Fibroblast of pulmonary artery (primary cell): ENCODE measurements at regions not wholly inside any gene's neighbourhood (a gene's known extent, or its start where the extent isn't known, plus 50 kb on each side); places are given as distances from the start of the nearest gene placed in this dataset.

ENCODE experiments used
- DNase-seq: peaks from one replicate; pipeline ENCODE4 v3.0.0-alpha.2; 2010; ENCODE audit warnings: low read depth
- H3K4me3 ChIP-seq: replicated peaks from 2 replicates; pipeline ENCODE4 v1.5.1; 2011; ENCODE audit warnings: low read depth, mild to moderate bottlenecking, control low read depth, low read length, moderate library complexity
- TF ChIP-seq, protein P1 (sequence below): IDR thresholded peaks from 2 replicates; pipeline ENCODE4 v1.5.1; 2011; ENCODE audit warnings: mild to moderate bottlenecking, control low read depth, low read length, inconsistent platforms; ENCODE audit errors: missing control alignments

DNA sequence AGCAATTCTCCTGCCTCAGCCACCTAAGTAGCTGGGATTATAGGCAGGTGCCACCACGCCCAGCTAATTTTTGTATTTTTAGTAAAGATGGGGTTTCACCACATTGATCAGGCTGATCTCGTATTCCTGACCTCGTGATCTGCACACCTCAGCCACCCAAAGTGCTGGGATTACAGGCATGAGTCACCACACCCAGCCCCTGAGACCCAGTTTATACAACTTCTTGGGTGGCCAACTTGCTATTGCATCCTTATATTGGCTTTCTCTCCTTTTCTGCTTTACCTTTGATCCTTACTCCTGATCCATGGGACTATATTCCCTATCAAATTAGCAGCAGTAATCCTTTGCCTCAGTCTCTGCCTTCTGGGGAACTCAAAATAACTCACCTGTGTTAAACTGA, 659.1 kb downstream of the PRELID2 start:
- no peak overlapping the region for H3K4me3 ChIP-seq
- DNase-seq: no peak
- TF ChIP-seq, protein P1, sequence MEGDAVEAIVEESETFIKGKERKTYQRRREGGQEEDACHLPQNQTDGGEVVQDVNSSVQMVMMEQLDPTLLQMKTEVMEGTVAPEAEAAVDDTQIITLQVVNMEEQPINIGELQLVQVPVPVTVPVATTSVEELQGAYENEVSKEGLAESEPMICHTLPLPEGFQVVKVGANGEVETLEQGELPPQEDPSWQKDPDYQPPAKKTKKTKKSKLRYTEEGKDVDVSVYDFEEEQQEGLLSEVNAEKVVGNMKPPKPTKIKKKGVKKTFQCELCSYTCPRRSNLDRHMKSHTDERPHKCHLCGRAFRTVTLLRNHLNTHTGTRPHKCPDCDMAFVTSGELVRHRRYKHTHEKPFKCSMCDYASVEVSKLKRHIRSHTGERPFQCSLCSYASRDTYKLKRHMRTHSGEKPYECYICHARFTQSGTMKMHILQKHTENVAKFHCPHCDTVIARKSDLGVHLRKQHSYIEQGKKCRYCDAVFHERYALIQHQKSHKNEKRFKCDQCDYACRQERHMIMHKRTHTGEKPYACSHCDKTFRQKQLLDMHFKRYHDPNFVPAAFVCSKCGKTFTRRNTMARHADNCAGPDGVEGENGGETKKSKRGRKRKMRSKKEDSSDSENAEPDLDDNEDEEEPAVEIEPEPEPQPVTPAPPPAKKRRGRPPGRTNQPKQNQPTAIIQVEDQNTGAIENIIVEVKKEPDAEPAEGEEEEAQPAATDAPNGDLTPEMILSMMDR: no peak

DNA sequence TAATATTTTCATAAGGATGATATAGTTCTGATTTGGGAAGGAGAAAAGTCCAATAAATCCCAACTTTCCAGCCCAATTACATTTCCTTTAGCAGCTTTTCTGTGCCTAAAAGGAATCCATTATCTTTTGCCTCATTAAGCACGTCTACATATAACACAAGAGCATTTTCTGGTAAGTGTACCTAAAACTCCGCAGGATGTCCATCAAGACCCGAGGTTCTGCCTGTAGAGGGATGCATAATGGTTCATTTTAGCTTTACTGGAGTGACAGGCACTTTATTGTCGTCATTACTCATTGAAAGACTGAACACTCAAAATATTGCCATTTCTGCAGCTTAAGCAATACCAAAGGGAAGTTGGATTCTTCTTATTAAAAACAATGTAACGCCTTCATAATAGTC, 669.0 kb downstream of the PRELID2 start:
- no peak overlapping the region for H3K4me3 ChIP-seq
- no peak for DNase-seq
- TF ChIP-seq, protein P1: no peak

DNA sequence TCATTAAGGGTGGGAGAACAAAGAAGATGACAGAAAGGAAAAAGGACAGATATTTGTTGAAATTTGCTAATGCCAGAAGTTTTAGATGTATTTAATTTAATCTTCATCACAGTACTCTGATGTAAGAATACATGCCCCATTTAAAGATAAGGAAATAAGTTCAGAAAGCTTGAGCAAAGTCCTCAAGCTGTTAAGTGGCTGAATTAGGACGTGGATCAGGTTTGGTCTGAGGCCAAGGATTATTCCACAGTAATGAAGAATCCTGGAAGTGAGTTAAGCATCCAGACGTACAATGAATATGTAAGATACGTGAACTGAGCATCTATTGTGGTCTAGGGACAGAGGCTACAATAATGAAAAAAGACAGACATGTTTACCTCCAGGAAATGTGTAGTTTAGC, 671.3 kb downstream of the PRELID2 start:
- no peak for DNase-seq
- TF ChIP-seq, protein P1: no peak
- H3K4me3 ChIP-seq: no peak overlapping the region

DNA sequence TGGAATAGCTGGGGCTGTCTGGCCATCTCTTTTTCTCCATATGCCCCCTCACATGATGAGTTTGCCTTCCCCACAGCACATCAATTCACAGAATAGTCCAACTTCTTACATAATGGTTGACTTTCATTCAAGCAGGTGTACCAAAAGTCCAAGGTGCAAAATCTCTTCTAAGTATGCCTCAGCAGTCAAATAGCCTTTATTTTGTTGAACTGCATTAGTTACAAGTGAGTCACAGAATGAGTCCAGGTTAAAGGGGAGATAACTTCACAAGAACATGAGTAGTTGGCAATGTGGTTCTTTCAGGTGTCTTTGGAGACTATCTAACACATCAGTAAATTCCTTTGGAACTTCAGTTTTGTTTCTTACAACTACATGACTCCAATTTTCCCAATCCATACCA, 672.5 kb downstream of the PRELID2 start:
- DNase-seq: no peak
- H3K4me3 ChIP-seq: no peak overlapping the region
- TF ChIP-seq, protein P1: no peak

DNA sequence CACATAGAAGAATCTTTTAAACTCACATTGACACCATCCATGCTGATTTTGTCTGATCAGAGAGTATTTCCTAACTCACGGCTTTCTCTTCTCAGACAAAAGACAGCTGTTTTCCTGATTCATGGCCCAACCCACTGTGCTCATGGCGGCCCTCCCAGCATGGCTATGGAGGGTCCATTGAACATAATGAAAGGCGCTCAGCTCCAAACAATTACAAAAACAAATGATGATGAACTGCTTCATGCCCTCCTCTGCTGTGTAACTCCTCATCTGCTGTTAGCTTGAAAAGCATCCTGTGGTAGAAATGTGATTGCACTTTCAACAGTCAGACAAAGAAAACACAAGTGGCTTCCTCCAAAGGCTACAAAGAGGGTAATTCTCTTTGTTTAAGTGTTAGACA, 673.8 kb downstream of the PRELID2 start:
- TF ChIP-seq, protein P1: no peak

DNA sequence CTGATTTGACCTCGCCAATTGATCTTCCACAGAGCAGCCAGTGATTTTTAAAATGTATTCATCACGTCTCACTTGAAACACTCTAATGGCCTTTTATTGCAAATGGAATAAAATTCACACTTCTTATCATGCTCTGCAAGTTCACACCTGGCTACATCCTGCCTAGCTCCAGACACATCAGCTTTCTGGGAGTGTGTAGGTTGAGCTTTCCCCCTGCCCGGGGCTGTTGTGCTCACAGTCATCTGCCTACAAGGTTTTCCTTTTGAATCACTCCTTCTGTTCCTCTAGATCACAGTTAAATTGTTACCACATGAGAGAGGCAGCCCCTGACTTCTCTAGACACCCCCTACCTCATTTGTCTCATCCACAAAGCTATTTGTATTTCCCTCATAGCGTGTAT, 674.5 kb downstream of the PRELID2 start:
- TF ChIP-seq, protein P1: no peak

More for the DNA sequence above, 673.8 kb downstream of the PRELID2 start:
- DNase-seq: no peak
- no peak overlapping the region for H3K4me3 ChIP-seq

DNA sequence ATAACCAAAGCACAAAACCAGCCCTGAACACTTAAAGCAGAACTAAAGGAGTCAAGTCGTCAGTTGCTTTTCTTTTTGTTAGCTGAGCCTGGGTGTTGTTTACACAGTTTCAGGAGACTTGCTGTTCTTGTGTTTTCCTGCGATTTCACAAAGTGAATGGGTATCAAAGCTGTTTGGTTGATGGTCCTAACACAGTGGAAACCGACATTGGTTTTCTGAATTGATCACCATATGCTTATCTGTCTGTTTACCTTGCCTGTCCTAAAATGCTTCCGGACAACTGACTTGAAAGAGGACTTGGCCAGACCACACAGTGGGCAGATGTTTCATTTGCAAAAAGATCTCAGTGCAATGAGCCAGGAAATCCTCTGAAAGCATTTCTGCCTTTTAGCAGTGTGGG, 676.4 kb downstream of the PRELID2 start:
- H3K4me3 ChIP-seq: no peak overlapping the region
- DNase-seq: no peak
- TF ChIP-seq, protein P1: no peak

More for the DNA sequence above, 674.5 kb downstream of the PRELID2 start:
- no peak overlapping the region for H3K4me3 ChIP-seq
- no peak for DNase-seq
